GM18498 (cell line): ENCODE measurements at regions not wholly inside any gene's neighbourhood (a gene's known extent, or its start where the extent isn't known, plus 50 kb on each side); places are given as distances from the start of the nearest gene placed in this dataset.

Experiments used
- ATAC-seq: cut with Tn5 transposase; IDR thresholded peaks from one replicate; pipeline ENCODE4 v1.9.1; 2021; ENCODE audit warnings: mild to moderate bottlenecking, moderate library complexity; ENCODE audit not compliant: unreplicated experiment

DNA sequence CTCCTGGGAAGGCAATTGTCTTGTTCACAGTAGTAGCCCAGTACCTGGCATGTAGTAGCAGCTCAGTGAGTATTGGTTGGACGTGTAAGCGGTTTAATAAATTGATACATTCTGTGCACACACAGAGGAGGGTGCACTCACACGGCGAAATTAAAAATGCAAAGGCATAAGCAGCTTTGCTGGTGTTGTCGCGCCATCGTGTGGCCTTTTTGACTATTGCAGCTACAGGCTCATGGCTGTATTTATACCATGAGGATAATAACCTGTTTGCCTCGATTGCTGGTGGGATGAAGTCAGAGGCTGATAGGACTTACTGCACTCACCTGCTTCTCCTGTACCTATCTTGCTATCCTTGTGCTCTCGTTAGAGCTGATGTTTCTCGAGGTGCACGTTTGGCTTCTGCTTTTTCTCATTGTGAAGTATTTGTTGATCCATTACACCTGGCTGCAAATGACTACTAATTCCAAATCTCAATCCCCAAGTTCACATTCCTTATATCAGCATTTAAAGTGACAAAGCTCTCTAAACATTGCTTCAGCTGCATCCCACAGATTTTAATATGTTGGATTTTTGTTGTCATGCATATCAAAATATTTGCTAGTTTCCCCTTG lies 61.5 kb downstream of the TBXT start:
- ATAC-seq = peak; percentile 84

- ATAC-seq = peak; percentile 13
Measured at GRCh38 chr6:166105341-166106075, 62.1 kb downstream of the TBXT start.

GRCh38 chr6:166104872-166105271 lies 62.8 kb downstream of the TBXT start:
- ATAC-seq = no peak

- ATAC-seq = no peak
Measured at GRCh38 chr6:166104107-166104506, 63.5 kb downstream of the TBXT start.

DNA sequence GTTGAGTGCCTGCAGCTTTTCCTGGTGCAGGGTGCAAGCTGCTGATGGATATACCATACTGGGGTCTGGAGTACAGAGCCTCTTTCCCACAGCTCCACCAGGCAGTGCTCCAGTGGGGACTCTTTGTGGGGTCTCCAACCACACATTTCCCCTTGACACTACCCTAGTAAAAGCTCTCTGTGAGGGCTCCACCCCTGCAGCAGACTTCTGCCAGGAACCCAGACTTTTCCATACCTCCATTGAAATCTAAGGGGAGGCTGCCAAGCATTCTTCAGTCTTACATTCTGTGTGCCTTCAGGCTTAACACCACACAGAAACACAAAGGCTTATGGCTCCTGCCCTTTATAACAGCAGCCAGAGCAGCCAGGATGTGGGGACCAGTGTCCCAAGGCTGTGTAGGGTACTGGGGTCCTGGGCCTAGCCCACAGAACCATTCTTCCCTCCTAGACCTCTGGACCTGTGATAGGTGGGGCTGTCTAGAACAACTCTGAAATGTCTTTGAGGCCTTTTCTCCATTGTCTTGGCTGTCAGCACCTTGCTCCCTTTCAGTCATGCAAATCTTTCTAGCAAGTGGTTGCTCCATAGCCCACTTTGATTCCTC lies 65.7 kb downstream of the TBXT start:
- ATAC-seq = no peak

GRCh38 chr6:166097914-166098522 lies 69.6 kb downstream of the TBXT start:
- peak; percentile 76 for ATAC-seq

DNA sequence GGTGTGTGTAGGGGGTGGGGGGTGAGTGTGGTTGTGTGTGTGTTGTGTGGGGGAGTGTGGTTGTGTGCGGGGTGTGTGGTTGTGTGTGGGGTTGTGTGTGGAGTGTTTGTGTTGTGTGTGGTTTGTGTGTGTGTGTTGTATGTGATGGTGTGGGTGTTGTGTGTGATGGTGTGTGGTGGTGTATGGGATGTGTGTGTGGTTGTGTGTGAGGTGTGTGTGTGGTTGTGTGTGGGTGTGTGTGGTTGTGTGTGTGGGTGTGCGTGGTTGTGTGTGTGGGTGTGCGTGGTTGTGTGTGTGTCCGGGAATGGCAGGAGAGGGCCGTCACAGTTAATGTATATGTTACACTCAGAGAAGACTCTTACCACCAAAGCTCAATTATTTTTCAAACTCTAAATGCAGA lies 79.8 kb downstream of the TBXT start:
- no peak for ATAC-seq

- no peak for ATAC-seq
Measured at GRCh38 chr6:166087246-166087645, 80.4 kb downstream of the TBXT start.

DNA sequence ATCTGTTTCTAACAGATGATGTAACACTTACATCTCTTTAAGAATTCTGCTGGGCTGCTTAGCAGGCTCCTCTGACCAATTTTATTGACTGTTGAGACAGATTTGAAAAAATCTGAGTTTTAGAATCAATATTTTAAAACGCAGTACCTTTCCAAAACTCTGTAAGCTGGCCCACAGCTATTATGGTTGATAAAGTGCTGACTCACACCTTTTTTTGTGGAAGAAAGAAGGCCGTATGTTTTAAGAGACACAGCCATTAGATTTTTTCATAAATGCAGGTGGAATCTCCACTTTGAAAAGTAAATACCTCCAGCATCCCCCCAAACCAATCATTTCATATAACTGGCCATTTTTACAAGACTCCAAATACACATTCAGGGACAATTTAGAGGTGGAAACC lies 82.2 kb downstream of the TBXT start:
- no peak for ATAC-seq

DNA sequence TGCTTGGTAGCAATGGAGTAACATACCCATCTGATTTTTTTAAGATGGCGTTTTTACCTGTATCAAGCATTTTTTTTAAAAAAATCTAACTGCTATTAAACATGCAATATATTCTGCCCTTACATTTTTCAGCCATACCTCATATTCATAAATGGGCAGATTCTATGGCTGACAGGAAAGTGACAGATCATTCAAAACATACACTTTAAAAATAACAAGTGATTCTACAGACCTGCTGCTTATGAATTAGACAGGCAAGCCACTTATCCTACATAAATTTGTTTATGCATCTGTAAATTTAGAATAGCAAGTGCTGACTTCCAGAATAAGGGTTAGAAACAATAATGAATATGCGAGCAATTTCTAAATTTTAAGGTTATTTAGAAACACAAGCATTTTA lies 82.7 kb downstream of the TBXT start:
- no peak for ATAC-seq

DNA sequence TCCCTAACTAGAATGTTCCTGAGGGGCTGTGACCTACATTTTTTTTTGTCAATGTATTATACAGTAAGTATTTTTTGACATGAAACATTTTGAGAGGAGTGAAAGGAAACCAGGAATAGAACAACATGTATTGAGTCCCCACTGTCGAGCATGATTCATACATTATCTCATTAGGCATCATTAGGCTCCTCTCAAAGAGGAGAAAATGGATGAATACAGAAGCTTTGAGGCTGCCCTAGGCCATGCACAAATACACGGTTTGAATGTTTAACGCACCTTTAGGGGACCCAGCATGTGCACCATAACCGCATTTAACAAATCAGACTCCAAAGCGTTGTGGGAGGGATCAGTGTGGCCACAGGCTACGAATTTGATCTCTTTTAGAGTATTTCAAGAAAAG lies 87.8 kb downstream of the TBXT start:
- no peak for ATAC-seq

GRCh38 chr6:166078294-166078693 lies 89.4 kb downstream of the TBXT start:
- ATAC-seq = no peak

- no peak for ATAC-seq
Measured at GRCh38 chr6:166076625-166077024, 91.0 kb downstream of the TBXT start.

- no peak for ATAC-seq
Measured at GRCh38 chr6:166075925-166076324, 91.7 kb downstream of the TBXT start.

GRCh38 chr6:166075186-166075585 lies 92.5 kb downstream of the TBXT start:
- no peak for ATAC-seq

DNA sequence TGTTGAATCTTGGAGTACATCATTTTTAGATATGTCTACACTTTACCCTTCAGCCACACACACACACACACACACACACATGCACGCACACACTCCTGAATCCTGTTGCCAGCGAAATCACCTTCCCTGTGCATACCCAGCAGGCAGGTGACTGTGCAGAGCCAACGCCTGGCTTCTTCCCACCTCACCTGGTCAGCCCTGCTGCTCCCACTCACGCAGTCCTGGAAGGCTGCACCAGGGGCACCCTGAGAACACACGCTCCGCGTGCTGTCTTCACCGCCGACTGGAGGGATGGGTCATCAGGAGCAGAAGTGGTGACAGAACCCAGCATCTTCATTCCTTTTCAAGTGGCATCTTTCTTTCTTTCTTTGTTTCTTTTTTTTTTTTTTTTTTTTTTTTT lies 94.6 kb downstream of the TBXT start:
- no peak for ATAC-seq

- no peak for ATAC-seq
Measured at GRCh38 chr6:166068768-166069167, 98.9 kb downstream of the TBXT start.

DNA sequence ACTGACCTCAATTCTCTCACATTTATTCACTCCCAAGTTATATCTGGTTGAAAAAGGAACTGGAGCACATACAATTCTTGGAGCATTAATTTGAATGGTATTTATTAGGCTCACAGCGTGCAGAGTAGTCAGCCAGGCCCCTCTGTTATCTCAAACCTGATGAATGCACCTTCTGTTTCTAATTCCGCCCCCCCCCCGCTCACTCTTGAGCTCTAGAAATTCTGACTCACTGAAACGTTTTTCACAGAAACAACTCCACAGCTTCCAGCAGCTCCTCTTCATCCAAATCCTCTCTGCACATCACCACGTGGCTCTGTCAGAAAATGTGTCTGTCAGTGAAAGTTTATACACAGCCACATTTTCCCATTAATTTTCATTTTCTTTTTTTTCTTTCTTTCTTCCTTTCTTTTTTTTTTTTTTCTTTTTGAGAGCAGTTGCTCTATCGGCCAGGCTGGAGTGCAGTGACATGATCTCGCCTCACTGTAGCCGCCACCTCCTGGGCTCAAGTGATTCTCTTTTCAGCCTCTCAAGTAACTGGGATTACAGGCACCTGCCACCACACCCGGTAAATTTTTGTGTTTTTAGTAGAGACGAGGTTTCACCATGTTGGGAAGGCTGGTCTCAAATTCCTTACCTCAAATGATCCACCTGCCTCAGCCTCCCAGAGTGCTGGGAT lies 109.4 kb downstream of the TBXT start:
- no peak for ATAC-seq

DNA sequence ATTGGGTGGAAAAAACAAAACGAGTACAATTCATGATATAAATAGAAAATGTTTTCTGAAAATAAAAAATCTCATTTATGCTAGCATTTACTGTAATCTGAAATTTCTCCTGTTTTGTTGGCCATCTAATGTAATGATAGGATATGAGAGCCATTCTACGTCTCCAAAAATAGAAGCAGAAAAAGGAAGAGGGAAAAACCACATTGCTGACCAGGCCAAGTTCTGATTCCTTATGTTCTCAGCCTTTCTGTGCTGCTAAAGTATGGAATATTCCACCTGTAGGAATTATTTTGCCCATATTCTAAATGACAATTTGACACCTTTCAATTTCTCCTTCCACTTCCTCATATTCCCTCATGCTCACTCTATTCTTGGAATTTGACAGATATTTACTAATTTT lies 110.2 kb downstream of the TBXT start:
- no peak for ATAC-seq

GRCh38 chr6:166056637-166057036 lies 111.0 kb downstream of the TBXT start:
- no peak for ATAC-seq

- ATAC-seq = no peak
Measured at GRCh38 chr6:166055801-166056200, 111.8 kb downstream of the TBXT start.
